GM23248 (cell line): ENCODE measurements at regions not wholly inside any gene's neighbourhood (a gene's known extent, or its start where the extent isn't known, plus 50 kb on each side); places are given as distances from the start of the nearest gene placed in this dataset.

Experiments
- DNase-seq: peaks from one replicate; pipeline ENCODE4 v3.0.0-alpha.2; 2015
- H2AFZ ChIP-seq: fragments of 200-600 bp; sonication (generic); 2 replicates; pipeline ENCODE4 v1.6.1; 2016; ENCODE audit warnings: antibody characterized with exemption
- H3F3A ChIP-seq: fragments of 200-600 bp; sonication (generic); 2 replicates; pipeline ENCODE4 v1.6.1; 2016; ENCODE audit warnings: mild to moderate bottlenecking, antibody characterized with exemption, mixed run types; ENCODE audit not compliant: insufficient read depth
- H3K27ac ChIP-seq: fragments of 200-600 bp; sonication (generic); 2 replicates; pipeline ENCODE4 v1.5.1; 2016; ENCODE audit warnings: mild to moderate bottlenecking
- H3K27me3 ChIP-seq: fragments of 200-600 bp; sonication (generic); replicated peaks from 2 replicates; pipeline ENCODE4 v1.6.1; 2016; ENCODE audit warnings: mild to moderate bottlenecking; ENCODE audit not compliant: insufficient read depth
- H3K36me3 ChIP-seq: fragments of 200-600 bp; sonication (generic); 2 replicates; pipeline ENCODE4 v1.6.1; 2016; ENCODE audit warnings: low read depth, mild to moderate bottlenecking
- H3K4me1 ChIP-seq: fragments of 200-600 bp; sonication (generic); 2 replicates; pipeline ENCODE4 v1.6.1; 2016; ENCODE audit warnings: mild to moderate bottlenecking; ENCODE audit not compliant: insufficient read depth
- H3K4me2 ChIP-seq: fragments of 200-600 bp; sonication (generic); one replicate; pipeline ENCODE4 v1.6.1; 2016; ENCODE audit warnings: mild to moderate bottlenecking; ENCODE audit not compliant: unreplicated experiment
- H3K4me3 ChIP-seq: fragments of 200-600 bp; sonication (generic); 2 replicates; pipeline ENCODE4 v1.5.1; 2016; ENCODE audit warnings: mild to moderate bottlenecking
- H3K79me2 ChIP-seq: fragments of 200-600 bp; sonication (generic); 2 replicates; pipeline ENCODE4 v1.6.1; 2016; ENCODE audit warnings: mild to moderate bottlenecking; ENCODE audit not compliant: insufficient read depth
- H3K9ac ChIP-seq: fragments of 200-600 bp; sonication (generic); 2 replicates; pipeline ENCODE4 v1.6.1; 2016; ENCODE audit warnings: mild to moderate bottlenecking
- H3K9me2 ChIP-seq: fragments of 200-600 bp; sonication (generic); 2 replicates; pipeline ENCODE4 v1.6.1; 2016; ENCODE audit warnings: mixed run types, mild to moderate bottlenecking, moderate library complexity; ENCODE audit not compliant: insufficient read depth
- H3K9me3 ChIP-seq: fragments of 200-600 bp; sonication (generic); one replicate; pipeline ENCODE4 v1.6.1; 2017; ENCODE audit warnings: low read depth
- H4K20me1 ChIP-seq: fragments of 200-600 bp; sonication (generic); 2 replicates; pipeline ENCODE4 v1.6.0; 2016; ENCODE audit not compliant: insufficient read depth
- EZH2 ChIP-seq: fragments of 200-600 bp; sonication (generic); IDR thresholded peaks from 2 replicates; pipeline ENCODE4 v1.6.1; 2018; ENCODE audit warnings: antibody characterized with exemption, mild to moderate bottlenecking; ENCODE audit not compliant: insufficient read depth, poor library complexity, severe bottlenecking
- EZH2phosphoT487 ChIP-seq: fragments of 200-600 bp; sonication (generic); IDR thresholded peaks from 2 replicates; pipeline ENCODE4 v1.6.1; 2018; ENCODE audit warnings: antibody characterized with exemption, moderate library complexity, mild to moderate bottlenecking, low read depth; ENCODE audit not compliant: insufficient read depth
- WGBS, 2 experiments: methylation state at CpG; one replicate each; pipeline ENCODE4 v1.1.6; 2015 to 2017; ENCODE audit warnings: low lambda C conversion rate in 2 of 2, low coverage in 1 of 2; ENCODE audit errors: missing lambda C conversion rate in 2 of 2; 5-methylcytosine and 5-hydroxymethylcytosine counted together
- in situ Hi-C: fragments of 300-500 bp; cut with MboI; formaldehyde crosslinking; loops from 2 replicates; pipeline ENCODE4 v1.15.0; 2020

DNA sequence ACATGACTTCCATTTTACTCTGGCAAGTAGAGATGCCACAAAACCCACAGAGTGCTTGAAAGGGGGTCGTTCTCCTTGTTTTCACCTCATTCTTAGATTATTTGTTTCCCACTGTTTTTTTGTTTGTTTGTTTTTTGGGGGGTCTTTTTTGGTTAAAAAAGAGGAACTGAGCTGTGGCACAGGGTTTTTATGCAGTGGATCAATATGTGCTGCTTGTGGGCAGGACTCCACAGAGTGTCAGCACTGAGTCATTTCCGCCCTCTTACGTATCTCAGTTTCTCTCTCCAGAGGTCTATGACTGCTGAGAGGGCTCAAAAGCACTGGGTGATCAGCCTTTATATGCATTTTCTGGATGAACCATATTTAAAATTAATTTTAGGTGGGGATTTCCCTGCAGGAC is 268.1 kb upstream of the GRID2 start:
- WGBS, 2 experiments: 35 to 45% methylated on average over 3 of the region's 3 CpGs
- no peaks in the 10 kb centered on the region for H3K27me3 ChIP-seq
- H3K4me1 ChIP-seq: no peaks in the 10 kb centered on the region
- H3K4me2 ChIP-seq: no peak overlapping the region
- no peak overlapping the region for H3K4me3 ChIP-seq
- TF ChIP-seq EZH2: no peak
- TF ChIP-seq EZH2phosphoT487: no peak
- no peak overlapping the region for H3K27ac ChIP-seq
- DNase-seq: peak; percentile 3
- no peaks in the 10 kb centered on the region for H4K20me1 ChIP-seq
- no peaks in the 10 kb centered on the region for H3K36me3 ChIP-seq
- in situ Hi-C loops: no loop called here
- no peaks in the 10 kb centered on the region for H3K9me3 ChIP-seq
- H3F3A ChIP-seq: no peaks in the 10 kb centered on the region
- H3K79me2 ChIP-seq: no peaks in the 10 kb centered on the region
- H3K9me2 ChIP-seq: no peaks in the 10 kb centered on the region
- no peak overlapping the region for H3K9ac ChIP-seq
- H2AFZ ChIP-seq: no peak overlapping the region

- H3K9ac ChIP-seq: no peak overlapping the region
- H3F3A ChIP-seq: no peaks in the 10 kb centered on the region
- H2AFZ ChIP-seq: no peak overlapping the region
- H3K9me2 ChIP-seq: no peaks in the 10 kb centered on the region
- no peaks in the 10 kb centered on the region for H3K36me3 ChIP-seq
- H3K4me1 ChIP-seq: no peaks in the 10 kb centered on the region
- no peak overlapping the region for H3K4me2 ChIP-seq
- WGBS, 2 experiments: 52 to 59% methylated on average over 13 of the region's 13 CpGs
- H3K27me3 ChIP-seq: no peaks in the 10 kb centered on the region
- TF ChIP-seq EZH2phosphoT487: no peak
- H3K79me2 ChIP-seq: no peaks in the 10 kb centered on the region
- no peaks in the 10 kb centered on the region for H4K20me1 ChIP-seq
- H3K9me3 ChIP-seq: no peaks in the 10 kb centered on the region
- H3K27ac ChIP-seq: no peak overlapping the region
- no peak for DNase-seq
- in situ Hi-C loops: no loop called here
- H3K4me3 ChIP-seq: no peak overlapping the region
These were observed 258.0 kb upstream of the GRID2 start for GRCh38 chr4:92045718-92046117.

- no peak overlapping the region for H3K4me3 ChIP-seq
- no peak overlapping the region for H3K27ac ChIP-seq
- TF ChIP-seq EZH2phosphoT487 (no peak), EZH2 (no peak)
- in situ Hi-C loops: no loop called here
- no peak for DNase-seq
- H3K9me2 ChIP-seq: no peaks in the 10 kb centered on the region
- H3K9me3 ChIP-seq: no peaks in the 10 kb centered on the region
- H3K36me3 ChIP-seq: no peaks in the 10 kb centered on the region
- no peak overlapping the region for H3K9ac ChIP-seq
- H3K4me1 ChIP-seq: no peaks in the 10 kb centered on the region
- H3K79me2 ChIP-seq: no peaks in the 10 kb centered on the region
- no peak overlapping the region for H3K4me2 ChIP-seq
- no peaks in the 10 kb centered on the region for H3K27me3 ChIP-seq
- H3F3A ChIP-seq: no peaks in the 10 kb centered on the region
- WGBS, 2 experiments: 32 to 33% methylated on average over 2 of the region's 2 CpGs
- H4K20me1 ChIP-seq: no peaks in the 10 kb centered on the region
- no peak overlapping the region for H2AFZ ChIP-seq
These were observed 256.4 kb upstream of the GRID2 start for GRCh38 chr4:92047209-92047875.

GRCh38 chr4:92050875-92051274 is 252.9 kb upstream of the GRID2 start:
- WGBS, 2 experiments: 8 to 16% methylated on average over 3 of the region's 3 CpGs
- DNase-seq: no peak

DNA sequence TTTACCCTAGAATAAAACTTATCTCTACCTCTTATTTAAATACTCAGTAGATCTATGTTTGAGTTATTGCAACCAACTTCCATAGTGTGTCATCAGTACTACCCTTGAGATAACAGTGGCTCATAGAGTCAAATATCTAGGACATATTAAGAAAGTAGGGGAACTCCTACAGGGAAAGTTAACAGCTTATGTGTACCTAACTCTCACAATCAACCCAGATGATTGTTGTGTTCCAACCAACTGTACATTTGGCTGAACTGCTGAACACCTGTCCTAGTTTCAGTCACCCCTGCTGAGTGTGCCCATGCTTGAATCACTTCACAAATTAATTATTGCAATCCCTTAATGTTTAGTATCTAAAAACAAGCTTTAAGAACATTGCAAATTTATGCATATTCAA is 244.2 kb upstream of the GRID2 start:
- no peaks in the 10 kb centered on the region for H3K27me3 ChIP-seq
- DNase-seq: no peak
- no peaks in the 10 kb centered on the region for H4K20me1 ChIP-seq
- H3F3A ChIP-seq: no peaks in the 10 kb centered on the region
- no peak overlapping the region for H3K4me3 ChIP-seq
- H3K36me3 ChIP-seq: no peaks in the 10 kb centered on the region
- no peak overlapping the region for H2AFZ ChIP-seq
- no peak overlapping the region for H3K9ac ChIP-seq
- H3K79me2 ChIP-seq: no peaks in the 10 kb centered on the region
- no peaks in the 10 kb centered on the region for H3K4me1 ChIP-seq
- H3K4me2 ChIP-seq: no peak overlapping the region
- H3K9me3 ChIP-seq: no peaks in the 10 kb centered on the region
- in situ Hi-C loops: no loop called here
- no peaks in the 10 kb centered on the region for H3K9me2 ChIP-seq
- no peak overlapping the region for H3K27ac ChIP-seq
- TF ChIP-seq EZH2 (no peak), EZH2phosphoT487 (no peak)

More at GRCh38 chr4:92050875-92051274, 252.9 kb upstream of the GRID2 start:
- no peaks in the 10 kb centered on the region for H3K9me3 ChIP-seq
- no peak overlapping the region for H3K27ac ChIP-seq
- H3K9ac ChIP-seq: no peak overlapping the region
- no peak overlapping the region for H3K4me2 ChIP-seq
- no peaks in the 10 kb centered on the region for H3K36me3 ChIP-seq
- no peaks in the 10 kb centered on the region for H3K27me3 ChIP-seq
- no peaks in the 10 kb centered on the region for H3K9me2 ChIP-seq
- no peak overlapping the region for H2AFZ ChIP-seq
- no peaks in the 10 kb centered on the region for H4K20me1 ChIP-seq
- no peak for TF ChIP-seq EZH2
- TF ChIP-seq EZH2phosphoT487: no peak
- no peaks in the 10 kb centered on the region for H3F3A ChIP-seq
- no peak overlapping the region for H3K4me3 ChIP-seq
- H3K79me2 ChIP-seq: no peaks in the 10 kb centered on the region
- in situ Hi-C loops: no loop called here
- no peaks in the 10 kb centered on the region for H3K4me1 ChIP-seq
